ENCODE measurements at regions not wholly inside any gene's neighbourhood (a gene's known extent, or its start where the extent isn't known, plus 50 kb on each side); places are given as distances from the start of the nearest gene placed in this dataset.
"Not testable (repeated sequence)": the region's sequence is repeated elsewhere in the genome, so short reads cannot be mapped to it uniquely, and the experiment has no call there.

DNA sequence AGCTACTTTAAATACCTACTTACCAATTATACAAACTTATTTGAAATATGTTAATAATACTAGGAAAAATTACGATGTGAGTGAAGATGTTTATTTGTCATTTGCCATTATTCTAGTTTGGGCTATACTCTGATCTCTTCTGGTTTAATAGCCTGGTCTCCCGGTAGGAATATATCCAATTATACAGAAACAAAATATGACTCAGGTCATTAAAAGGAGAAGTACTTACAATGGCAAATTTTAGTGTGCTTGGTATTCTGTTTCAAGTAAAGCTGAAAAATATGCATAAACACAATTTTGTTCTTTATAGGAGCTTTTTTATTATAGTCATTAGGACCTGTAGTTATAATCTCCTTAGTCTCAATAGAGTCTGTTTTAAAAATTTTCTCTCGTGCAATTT, 176.8 kb downstream of the SLCO4C1 start:
- DNase-seq (ENCODE audit: low spot score), result no peak
- in situ Hi-C loops (cut with MboI; ENCODE audit: low sequenced_read_pairs, unreplicated experiment), result no loop called here
- no peak for TF ChIP-seq CTCF (IDR thresholded peaks at IDR 0.05; ENCODE audit: borderline replicate concordance, control extremely low read depth, extremely low read depth, insufficient read depth, missing control alignments)

DNA sequence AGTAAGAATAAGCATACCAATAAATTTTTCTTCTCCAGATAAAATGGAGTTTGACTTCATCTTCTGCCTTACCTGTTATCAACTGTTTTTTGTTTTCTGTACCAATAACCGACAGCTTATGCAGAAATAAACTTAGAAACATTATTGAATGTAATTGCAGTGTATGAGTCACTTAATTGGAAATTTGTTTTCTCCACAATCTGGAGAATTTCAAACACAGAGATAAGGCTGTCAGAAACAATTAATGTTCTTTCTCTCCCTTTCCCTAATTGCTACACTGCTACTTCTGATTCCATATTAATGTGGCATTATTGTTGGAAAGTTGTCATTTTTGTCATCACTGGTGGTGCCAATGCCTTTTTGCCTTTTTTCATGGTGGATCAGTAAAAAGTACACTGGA, 180.3 kb downstream of the SLCO4C1 start:
- no peak for TF ChIP-seq CTCF (IDR thresholded peaks at IDR 0.05; ENCODE audit: borderline replicate concordance, control extremely low read depth, extremely low read depth, insufficient read depth, missing control alignments)
- DNase-seq (ENCODE audit: low spot score), result no peak
- in situ Hi-C loops (cut with MboI; ENCODE audit: low sequenced_read_pairs, unreplicated experiment), result no loop called here

DNA sequence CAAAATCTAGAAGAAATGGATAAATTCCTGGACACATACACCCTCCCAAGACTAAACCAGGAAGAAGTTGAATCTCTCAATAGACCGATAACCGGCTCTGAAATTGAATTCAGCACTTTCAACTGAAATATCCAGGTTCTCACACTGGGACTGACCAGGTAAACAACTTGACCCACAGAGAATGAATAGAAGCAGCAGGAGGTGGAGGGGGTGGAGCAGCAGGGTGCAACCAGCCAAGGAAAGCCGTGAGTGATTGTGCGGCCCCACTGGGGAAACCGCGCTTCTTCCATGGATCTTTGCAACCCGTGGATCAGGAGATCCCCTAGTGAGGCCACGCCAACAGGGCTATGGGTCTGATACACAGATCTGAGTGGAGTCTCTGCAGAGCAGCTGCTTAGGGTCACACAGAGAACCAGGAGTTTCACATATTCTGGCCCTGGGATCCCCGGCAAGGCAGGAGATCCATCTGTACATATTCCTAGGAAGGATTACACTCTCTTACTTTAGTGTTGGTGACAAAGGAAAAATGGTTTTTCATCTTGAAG, 181.5 kb downstream of the SLCO4C1 start:
- no peak for DNase-seq (ENCODE audit: low spot score)
- in situ Hi-C loops (cut with MboI; ENCODE audit: low sequenced_read_pairs, unreplicated experiment), result no loop called here
- TF ChIP-seq CTCF (IDR thresholded peaks at IDR 0.05; ENCODE audit: borderline replicate concordance, control extremely low read depth, extremely low read depth, insufficient read depth, missing control alignments), result no peak

DNA sequence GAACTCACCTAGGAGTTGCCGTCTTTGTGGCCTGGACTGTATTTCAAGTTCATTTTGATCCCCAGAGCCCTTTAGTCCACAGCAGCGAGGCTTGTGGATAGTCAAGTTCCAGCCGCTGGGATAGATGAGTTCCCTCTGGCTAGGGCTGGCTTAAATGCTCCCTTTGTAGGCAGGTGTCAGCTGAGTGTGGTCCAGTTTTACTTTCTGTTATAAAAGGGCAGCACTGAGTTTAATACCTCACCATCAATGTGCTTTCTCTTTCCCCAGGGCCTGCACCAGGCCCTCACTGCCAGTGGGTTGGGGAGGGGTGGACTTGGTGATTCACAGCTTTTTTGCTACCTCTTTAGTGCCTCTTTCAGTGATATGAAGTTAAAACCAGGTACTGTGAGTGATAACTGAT, 188.2 kb downstream of the SLCO4C1 start:
- in situ Hi-C loops (cut with MboI; ENCODE audit: low sequenced_read_pairs, unreplicated experiment), result no loop called here
- no peak for TF ChIP-seq CTCF (IDR thresholded peaks at IDR 0.05; ENCODE audit: borderline replicate concordance, control extremely low read depth, extremely low read depth, insufficient read depth, missing control alignments)
- no peak for DNase-seq (ENCODE audit: low spot score)

DNA sequence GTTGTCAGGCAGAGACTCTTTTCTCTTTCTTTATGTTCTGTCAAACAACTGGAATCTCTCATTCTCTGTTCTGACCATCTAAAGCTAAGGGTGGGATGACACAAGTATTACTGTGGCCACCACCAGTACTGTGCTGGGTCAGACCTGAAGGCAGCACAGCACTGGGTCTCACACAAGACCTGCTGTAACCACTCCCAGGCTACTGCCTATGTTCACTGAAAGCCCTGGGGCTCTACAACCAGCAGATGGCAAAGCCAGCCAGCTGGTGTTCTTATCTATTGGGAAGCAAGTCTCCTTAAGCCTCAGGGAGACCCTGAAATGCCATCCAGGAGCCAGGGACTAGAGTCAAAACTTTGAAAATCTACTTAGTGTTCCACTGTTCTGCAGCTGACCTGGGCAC, 189.5 kb downstream of the SLCO4C1 start:
- no peak for TF ChIP-seq CTCF (IDR thresholded peaks at IDR 0.05; ENCODE audit: borderline replicate concordance, control extremely low read depth, extremely low read depth, insufficient read depth, missing control alignments)
- in situ Hi-C loops (cut with MboI; ENCODE audit: low sequenced_read_pairs, unreplicated experiment), result no loop called here
- no peak for DNase-seq (ENCODE audit: low spot score)

- in situ Hi-C loops (cut with MboI; ENCODE audit: low sequenced_read_pairs, unreplicated experiment), result no loop called here
- TF ChIP-seq CTCF (IDR thresholded peaks at IDR 0.05; ENCODE audit: borderline replicate concordance, control extremely low read depth, extremely low read depth, insufficient read depth, missing control alignments), result no peak
- DNase-seq (ENCODE audit: low spot score), result no peak
Observed at GRCh38 chr5:102099766-102100331, 196.2 kb downstream of the SLCO4C1 start.

DNA sequence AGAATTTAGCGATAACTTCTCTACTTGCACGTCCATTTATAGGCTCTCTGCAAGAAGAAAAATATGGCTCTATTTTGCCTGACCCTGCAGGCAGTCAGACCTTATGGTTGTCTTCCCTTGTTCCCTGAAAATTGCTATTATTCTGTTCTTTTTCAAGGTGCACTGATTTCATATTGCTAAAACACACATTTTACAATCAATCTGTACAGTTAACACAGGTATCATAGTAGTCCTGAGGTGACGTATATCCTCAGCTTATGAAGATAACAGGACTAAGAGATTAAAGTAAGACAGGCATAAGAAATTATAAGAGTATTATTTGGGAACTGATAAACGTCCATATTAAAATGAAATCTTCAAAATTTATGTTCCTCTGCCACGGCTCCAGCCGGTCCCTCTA, 197.0 kb downstream of the SLCO4C1 start:
- in situ Hi-C loops (cut with MboI; ENCODE audit: low sequenced_read_pairs, unreplicated experiment); DNase-seq (ENCODE audit: low spot score): not testable (repeated sequence)

DNA sequence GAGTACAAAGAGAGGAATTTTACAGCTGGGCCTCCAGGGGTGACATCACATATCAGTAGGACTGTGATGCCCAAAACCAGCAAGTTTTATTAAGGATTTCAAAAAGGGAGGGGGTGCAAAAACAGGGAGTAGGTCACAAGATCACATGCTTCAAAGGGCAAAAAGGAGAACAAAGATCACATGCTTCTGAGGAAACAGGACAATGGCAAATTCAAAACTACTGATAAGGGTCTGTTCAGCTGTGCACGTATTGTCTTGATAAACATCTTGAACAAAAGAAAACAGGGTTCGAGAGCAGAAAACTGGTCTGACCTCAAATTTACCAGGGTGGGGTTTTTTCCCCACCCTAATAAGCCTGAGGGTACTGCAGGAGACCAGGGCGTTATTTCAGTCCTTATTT, 197.5 kb downstream of the SLCO4C1 start:
- DNase-seq (ENCODE audit: low spot score); in situ Hi-C loops (cut with MboI; ENCODE audit: low sequenced_read_pairs, unreplicated experiment): not testable (repeated sequence)
